ENCODE measurements at regions not wholly inside any gene's neighbourhood (a gene's known extent, or its start where the extent isn't known, plus 50 kb on each side); places are given as distances from the start of the nearest gene placed in this dataset.

- no peak for DNase-seq (ENCODE audit: low spot score)
Measured at GRCh38 chr12:130102266-130102665, 60.0 kb upstream of the FZD10 start.

GRCh38 chr12:130104571-130105106 lies 57.6 kb upstream of the FZD10 start:
- no peak for DNase-seq (ENCODE audit: low spot score)

- DNase-seq (ENCODE audit: low spot score) = no peak
Measured at GRCh38 chr12:130109062-130109945, 53.0 kb upstream of the FZD10 start.

GRCh38 chr12:130110914-130111313 lies 51.4 kb upstream of the FZD10 start:
- no peak for DNase-seq (ENCODE audit: low spot score)

GRCh38 chr12:130111965-130112496 lies 50.2 kb upstream of the FZD10 start:
- no peak for DNase-seq (ENCODE audit: low spot score)

All from germinal center (tissue), 1 donor.